GM23338 (cell line): ENCODE measurements at regions not wholly inside any gene's neighbourhood (a gene's known extent, or its start where the extent isn't known, plus 50 kb on each side); places are given as distances from the start of the nearest gene placed in this dataset.

Source experiments
- ATAC-seq: fragments of 200-7000 bp; cut with Tn5 transposase; 3 replicates; pipeline ENCODE4 v1.9.1; 2020
- DNase-seq: peaks from one replicate; pipeline ENCODE4 v3.0.0-alpha.2; 2015; ENCODE audit warnings: low spot score
- H2AFZ ChIP-seq: fragments of 200-600 bp; sonication (generic); 2 replicates; pipeline ENCODE4 v1.8.0; 2016; ENCODE audit warnings: antibody characterized with exemption, mild to moderate bottlenecking, moderate library complexity
- H3F3A ChIP-seq: fragments of 200-600 bp; sonication (generic); replicated peaks from 2 replicates; pipeline ENCODE4 v1.8.0; 2017; ENCODE audit warnings: antibody characterized with exemption, mixed run types, low read depth
- H3K27ac ChIP-seq: fragments of 200-600 bp; sonication (generic); 2 replicates; pipeline ENCODE4 v1.6.1; 2016; ENCODE audit warnings: low read depth
- H3K27me3 ChIP-seq: fragments of 200-600 bp; sonication (generic); 2 replicates; pipeline ENCODE4 v1.8.0; 2016; ENCODE audit warnings: mild to moderate bottlenecking, mixed run types, moderate library complexity; ENCODE audit not compliant: insufficient read depth
- H3K36me3 ChIP-seq: fragments of 200-600 bp; sonication (generic); 2 replicates; pipeline ENCODE4 v1.8.0; 2016; ENCODE audit warnings: mild to moderate bottlenecking; ENCODE audit not compliant: insufficient read depth
- H3K4me1 ChIP-seq: fragments of 200-600 bp; sonication (generic); 2 replicates; pipeline ENCODE4 v1.8.0; 2016; ENCODE audit warnings: mild to moderate bottlenecking, moderate library complexity; ENCODE audit not compliant: insufficient read depth
- H3K4me2 ChIP-seq: fragments of 200-600 bp; sonication (generic); 2 replicates; pipeline ENCODE4 v1.7.1; 2017; ENCODE audit warnings: mixed run types
- H3K4me3 ChIP-seq: fragments of 200-600 bp; sonication (generic); 2 replicates; pipeline ENCODE4 v1.6.1; 2016; ENCODE audit warnings: mixed run types
- H3K79me2 ChIP-seq: fragments of 200-600 bp; sonication (generic); replicated peaks from 2 replicates; pipeline ENCODE4 v1.8.0; 2017; ENCODE audit warnings: mild to moderate bottlenecking; ENCODE audit not compliant: insufficient read depth
- H3K9me2 ChIP-seq: fragments of 200-600 bp; sonication (generic); 2 replicates; pipeline ENCODE4 v1.8.0; 2017; ENCODE audit not compliant: insufficient read depth
- H4K20me1 ChIP-seq: fragments of 200-600 bp; sonication (generic); replicated peaks from 2 replicates; pipeline ENCODE4 v1.8.0; 2017; ENCODE audit warnings: mild to moderate bottlenecking; ENCODE audit not compliant: insufficient read depth
- H3K27ac Mint-ChIP-seq: 2 replicates; pipeline ENCODE4 v1.8.0; 2020; ENCODE audit warnings: inconsistent platforms, mild to moderate bottlenecking, moderate library complexity, mixed read lengths
- H3K27me3 Mint-ChIP-seq: 3 replicates; pipeline ENCODE4 v1.8.0; 2022; ENCODE audit warnings: low read depth, mild to moderate bottlenecking, moderate library complexity, mixed read lengths, inconsistent platforms; ENCODE audit not compliant: insufficient read depth, poor library complexity
- H3K36me3 Mint-ChIP-seq: 3 replicates; pipeline ENCODE4 v1.8.0; 2021; ENCODE audit warnings: low read depth, mild to moderate bottlenecking, inconsistent platforms, moderate library complexity, mixed read lengths
- H3K4me1 Mint-ChIP-seq: 3 replicates; pipeline ENCODE4 v1.8.0; 2020; ENCODE audit warnings: mild to moderate bottlenecking, inconsistent platforms, mixed read lengths
- H3K4me3 Mint-ChIP-seq: 3 replicates; pipeline ENCODE4 v1.8.0; 2021; ENCODE audit warnings: moderate library complexity, mild to moderate bottlenecking, inconsistent platforms, mixed read lengths
- H3K9me3 Mint-ChIP-seq: 3 replicates; pipeline ENCODE4 v1.8.0; 2020; ENCODE audit warnings: moderate library complexity, mild to moderate bottlenecking, inconsistent platforms, mixed read lengths
- CREB1 ChIP-seq: fragments of 250-450 bp; sonication (Bioruptor Pico); IDR thresholded peaks from 2 replicates; pipeline ENCODE4 v1.5.0; 2020; ENCODE audit warnings: low read depth, mild to moderate bottlenecking, moderate library complexity
- CTCF ChIP-seq, 2 experiments: fragments of 200-600 bp in 1 of 2; sonication (generic) in 1 of 2; conservative IDR thresholded peaks; 2 replicates each; pipeline versions ENCODE4 v1.5.1 to v1.6.1; 2016 to 2017; ENCODE audit warnings: antibody characterized with exemption in 2 of 2, low read depth in 2 of 2, mild to moderate bottlenecking in 2 of 2, moderate library complexity in 1 of 2
- ETS1 ChIP-seq: IDR thresholded peaks from 2 replicates; pipeline ENCODE4 v1.6.1; 2016; ENCODE audit warnings: antibody characterized with exemption
- JUNB ChIP-seq: IDR thresholded peaks from one replicate; pipeline ENCODE4 v1.6.1; 2016; ENCODE audit warnings: antibody characterized with exemption; ENCODE audit not compliant: unreplicated experiment
- NANOG ChIP-seq: IDR thresholded peaks from 2 replicates; pipeline ENCODE4 v1.6.1; 2016; ENCODE audit warnings: antibody characterized with exemption, borderline replicate concordance
- ZNF114 ChIP-seq: fragments of 250-450 bp; sonication (Bioruptor Pico); IDR thresholded peaks from 2 replicates; pipeline ENCODE4 v1.5.0; 2020; ENCODE audit warnings: mild to moderate bottlenecking, moderate library complexity
- ZNF462 ChIP-seq: fragments of 250-450 bp; sonication (Bioruptor Pico); IDR thresholded peaks from 2 replicates; pipeline ENCODE4 v1.5.0; 2020; ENCODE audit warnings: mild to moderate bottlenecking, moderate library complexity

GRCh38 chr12:91267039-91267438 is 84.4 kb upstream of the DCN start (continued):
- no peak for TF ChIP-seq ZNF462 (CRISPR knock-in tag)
- no peak for TF ChIP-seq ETS1
- TF ChIP-seq NANOG, result no peak
- no peak for TF ChIP-seq ZNF114 (CRISPR knock-in tag)
- no peak for TF ChIP-seq CTCF (conservative IDR thresholded peaks at IDR 0.05; ENCODE audit: low read depth in 2 of 2)
- TF ChIP-seq CREB1 (CRISPR knock-in tag), result no peak

GRCh38 chr12:91264178-91264577 is 81.6 kb upstream of the DCN start:
- no peaks in the 10 kb centered on the region for H3K36me3 Mint-ChIP-seq
- H3K27me3 ChIP-seq, result no peaks in the 10 kb centered on the region
- no peaks in the 10 kb centered on the region for H3K36me3 ChIP-seq
- no peaks in the 10 kb centered on the region; the same call in 2 of the 3 replicates for H3K4me1 Mint-ChIP-seq
- ATAC-seq (no peak), DNase-seq (no peak)
- no peak overlapping the region for H3K27ac Mint-ChIP-seq
- H3F3A ChIP-seq, result no peaks in the 10 kb centered on the region
- peaks cover 8% of the 10 kb centered on the region for H3K9me2 ChIP-seq
- H3K4me2 ChIP-seq, result no peak overlapping the region
- no peaks in the 10 kb centered on the region for H3K79me2 ChIP-seq
- no peaks in the 10 kb centered on the region for H3K27me3 Mint-ChIP-seq
- H3K9me3 Mint-ChIP-seq, result no peaks in the 10 kb centered on the region; the same call in 2 of the 3 replicates
- no peak overlapping the region for H3K27ac ChIP-seq
- H3K4me3 ChIP-seq, result no peak overlapping the region
- H3K4me3 Mint-ChIP-seq, result no peak overlapping the region
- no peaks in the 10 kb centered on the region for H3K4me1 ChIP-seq
- H2AFZ ChIP-seq, result no peak overlapping the region
- H4K20me1 ChIP-seq, result no peaks in the 10 kb centered on the region
- TF ChIP-seq NANOG (no peak), ETS1 (no peak), JUNB (no peak)
